Ascending aorta (tissue), 2 donors: ENCODE measurements at regions not wholly inside any gene's neighbourhood (a gene's known extent, or its start where the extent isn't known, plus 50 kb on each side); places are given as distances from the start of the nearest gene placed in this dataset.

Experiments
- DNase-seq, 2 donors: peaks; one replicate each; pipeline ENCODE4 v3.0.0-alpha.2; 2019; ENCODE audit warnings: low spot score in 2 of 2
- H3K27ac ChIP-seq, 2 donors: fragments of 200-600 bp; sonication (generic); one replicate each; pipeline ENCODE4 v1.5.1; 2016 to 2017; ENCODE audit warnings: mild to moderate bottlenecking in 1 of 2
- H3K27me3 ChIP-seq: fragments of 200-600 bp; sonication (generic); one replicate; pipeline ENCODE4 v1.5.1; 2017
- H3K36me3 ChIP-seq, 2 donors: fragments of 200-600 bp; sonication (generic); one replicate each; pipeline ENCODE4 v1.5.1; 2016
- H3K4me1 ChIP-seq, 2 donors: fragments of 200-600 bp; sonication (generic); one replicate each; pipeline ENCODE4 v1.5.1; 2016 to 2017; ENCODE audit warnings: mild to moderate bottlenecking in 1 of 2
- H3K4me3 ChIP-seq, 2 donors: fragments of 200-600 bp; sonication (generic); one replicate each; pipeline ENCODE4 v1.5.1; 2016 to 2017; ENCODE audit warnings: mild to moderate bottlenecking in 1 of 2
- H3K9me3 ChIP-seq, 2 donors: fragments of 200-600 bp; sonication (generic); one replicate each; pipeline ENCODE4 v1.5.1; 2016
- intact Hi-C: fragments of 100-400 bp; cut with DNase I; formaldehyde crosslinking; loops from one replicate; pipeline ENCODE4 v1.15.1; 2023
- TF ChIP-seq, protein P1 (sequence below), 3 experiments: fragments of 200-600 bp in 2 of 3; fragments of 450-650 bp in 1 of 3; sonication (generic) in 2 of 3; IDR thresholded peaks; one replicate each; pipeline ENCODE4 v1.5.1; 2016 to 2019; ENCODE audit warnings: antibody characterized with exemption in 3 of 3, mild to moderate bottlenecking in 1 of 3, moderate library complexity in 1 of 3

DNA sequence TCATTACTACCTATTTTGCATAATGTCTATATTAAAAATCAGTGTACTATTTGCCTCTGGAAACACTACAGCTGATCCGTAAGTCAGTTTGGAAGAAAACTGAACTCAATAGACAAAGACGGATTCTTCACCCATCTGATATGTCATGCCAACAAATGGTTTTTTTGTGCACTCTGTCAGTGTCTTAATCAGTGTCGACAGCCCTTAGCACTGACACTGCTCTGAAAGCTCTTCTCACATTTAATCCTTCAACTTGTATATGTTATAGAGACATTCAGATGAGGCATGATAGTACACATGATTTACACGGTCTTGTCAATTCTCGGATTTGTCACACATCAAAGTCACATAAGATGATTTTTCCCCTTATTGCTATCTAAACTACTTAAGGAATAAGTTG lies 347.5 kb upstream of the GALNT5 start:
- H3K27ac ChIP-seq = no peak overlapping the region
- TF ChIP-seq, protein P1, sequence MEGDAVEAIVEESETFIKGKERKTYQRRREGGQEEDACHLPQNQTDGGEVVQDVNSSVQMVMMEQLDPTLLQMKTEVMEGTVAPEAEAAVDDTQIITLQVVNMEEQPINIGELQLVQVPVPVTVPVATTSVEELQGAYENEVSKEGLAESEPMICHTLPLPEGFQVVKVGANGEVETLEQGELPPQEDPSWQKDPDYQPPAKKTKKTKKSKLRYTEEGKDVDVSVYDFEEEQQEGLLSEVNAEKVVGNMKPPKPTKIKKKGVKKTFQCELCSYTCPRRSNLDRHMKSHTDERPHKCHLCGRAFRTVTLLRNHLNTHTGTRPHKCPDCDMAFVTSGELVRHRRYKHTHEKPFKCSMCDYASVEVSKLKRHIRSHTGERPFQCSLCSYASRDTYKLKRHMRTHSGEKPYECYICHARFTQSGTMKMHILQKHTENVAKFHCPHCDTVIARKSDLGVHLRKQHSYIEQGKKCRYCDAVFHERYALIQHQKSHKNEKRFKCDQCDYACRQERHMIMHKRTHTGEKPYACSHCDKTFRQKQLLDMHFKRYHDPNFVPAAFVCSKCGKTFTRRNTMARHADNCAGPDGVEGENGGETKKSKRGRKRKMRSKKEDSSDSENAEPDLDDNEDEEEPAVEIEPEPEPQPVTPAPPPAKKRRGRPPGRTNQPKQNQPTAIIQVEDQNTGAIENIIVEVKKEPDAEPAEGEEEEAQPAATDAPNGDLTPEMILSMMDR (IDR thresholded peaks at IDR 0.05) = no peak
- H3K4me1 ChIP-seq = no peaks in the 10 kb centered on the region
- intact Hi-C loops = no loop called here
- H3K4me3 ChIP-seq = no peak overlapping the region
- no peaks in the 10 kb centered on the region for H3K36me3 ChIP-seq
- no peaks in the 10 kb centered on the region for H3K9me3 ChIP-seq
- H3K27me3 ChIP-seq = no peaks in the 10 kb centered on the region
- no peak for DNase-seq

DNA sequence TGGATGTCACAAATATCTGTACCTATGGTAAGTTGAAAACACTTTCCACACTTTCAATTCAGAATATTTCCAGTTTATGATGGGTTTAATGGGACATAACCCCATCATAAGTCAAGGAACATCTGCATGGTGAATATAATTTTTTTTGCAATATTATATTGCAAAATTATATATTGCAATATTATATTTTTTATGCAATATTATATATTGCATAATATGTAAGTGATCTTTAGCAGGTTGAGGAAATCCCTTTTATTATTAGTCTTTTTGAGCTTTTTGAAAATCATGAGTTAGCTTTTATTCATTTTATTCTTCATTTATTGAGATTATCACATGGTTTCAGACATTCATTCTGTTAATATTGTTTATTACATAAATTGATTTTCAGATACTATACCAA lies 342.2 kb upstream of the GALNT5 start:
- intact Hi-C loops = no loop called here
- Histone ChIP-seq H3K4me1 (no peaks in the 10 kb centered on the region), H3K27me3 (no peaks in the 10 kb centered on the region), H3K27ac (no peak overlapping the region), H3K4me3 (no peak overlapping the region), H3K9me3 (no peaks in the 10 kb centered on the region), H3K36me3 (no peaks in the 10 kb centered on the region)
- TF ChIP-seq, protein P1 (IDR thresholded peaks at IDR 0.05) = no peak
- no peak for DNase-seq

DNA sequence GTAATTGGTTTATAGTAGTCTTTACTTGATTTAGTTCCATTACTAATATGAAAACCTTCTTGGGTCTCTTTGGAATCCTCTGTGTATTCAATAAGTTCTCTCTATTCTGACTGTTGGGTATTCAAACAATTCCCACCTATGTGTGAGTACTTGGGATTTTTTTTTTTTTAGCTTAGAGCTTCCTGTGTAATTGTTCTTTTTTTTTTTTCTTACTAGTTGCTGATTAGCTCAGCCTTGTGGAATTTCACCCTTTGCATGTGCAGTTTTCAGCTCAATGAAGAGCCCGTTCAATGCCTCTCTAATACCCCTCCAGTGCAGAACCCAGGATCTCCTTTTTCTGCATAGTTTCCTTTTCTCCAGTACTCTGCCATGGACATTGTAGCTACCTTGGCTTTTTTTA lies 339.1 kb upstream of the GALNT5 start:
- H3K9me3 ChIP-seq = no peaks in the 10 kb centered on the region
- no peak overlapping the region for H3K4me3 ChIP-seq
- intact Hi-C loops = no loop called here
- no peaks in the 10 kb centered on the region for H3K27me3 ChIP-seq
- DNase-seq = no peak
- H3K4me1 ChIP-seq = no peaks in the 10 kb centered on the region
- TF ChIP-seq, protein P1 (IDR thresholded peaks at IDR 0.05) = no peak
- no peak overlapping the region for H3K27ac ChIP-seq
- no peaks in the 10 kb centered on the region for H3K36me3 ChIP-seq

DNA sequence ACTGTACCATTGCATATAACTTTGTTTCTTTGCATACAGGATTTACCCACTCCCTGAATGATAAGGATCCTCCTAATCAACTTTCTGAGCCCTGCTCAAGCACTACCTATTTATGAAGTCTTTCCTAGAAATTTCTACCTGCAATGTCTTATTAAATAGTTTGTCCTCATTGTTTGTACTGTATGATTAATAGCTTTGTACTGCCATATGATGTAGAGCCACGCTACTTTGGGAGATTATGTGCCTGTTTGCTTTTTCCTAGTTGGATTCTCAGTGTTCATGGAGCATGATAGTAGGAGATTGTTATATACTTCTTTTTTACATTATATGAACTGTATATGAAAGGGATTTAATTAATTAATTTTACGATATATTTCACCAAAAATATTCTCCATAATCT lies 327.1 kb upstream of the GALNT5 start:
- intact Hi-C loops = no loop called here
- Histone ChIP-seq H3K36me3 (no peaks in the 10 kb centered on the region), H3K4me3 (no peak overlapping the region), H3K27ac (no peak overlapping the region), H3K4me1 (no peaks in the 10 kb centered on the region), H3K27me3 (no peaks in the 10 kb centered on the region), H3K9me3 (no peaks in the 10 kb centered on the region)
- TF ChIP-seq, protein P1 (IDR thresholded peaks at IDR 0.05) = no peak
- no peak for DNase-seq

DNA sequence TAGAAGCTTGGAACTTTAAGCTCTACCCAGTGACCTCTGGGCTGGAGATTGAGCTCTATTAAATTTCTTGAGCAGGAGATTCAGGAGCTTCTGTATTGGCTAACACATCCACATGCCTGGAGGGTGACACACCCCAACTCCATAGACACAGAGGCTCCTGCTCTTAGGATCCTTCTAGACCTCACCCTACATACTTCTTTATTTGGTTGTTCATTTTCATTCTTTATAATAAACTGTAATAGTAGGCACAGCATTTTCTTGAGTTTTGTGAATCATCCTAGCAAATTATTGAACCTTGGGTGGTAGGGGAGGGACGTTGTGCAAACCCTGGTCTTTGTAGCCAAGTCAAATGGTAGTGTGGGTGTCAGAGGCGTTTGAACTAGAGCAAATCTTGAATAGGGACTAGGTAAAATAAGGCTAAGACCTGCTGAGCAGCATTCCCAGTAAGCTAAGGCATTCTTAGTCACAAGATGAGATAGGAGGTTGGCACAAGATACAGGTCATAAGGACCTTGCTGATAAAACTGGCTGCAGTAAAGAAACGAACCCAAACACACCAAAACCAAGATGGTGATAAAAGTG lies 323.8 kb upstream of the GALNT5 start:
- no peaks in the 10 kb centered on the region for H3K27me3 ChIP-seq
- no peak overlapping the region for H3K27ac ChIP-seq
- no peaks in the 10 kb centered on the region for H3K36me3 ChIP-seq
- H3K4me3 ChIP-seq = no peak overlapping the region
- H3K9me3 ChIP-seq = no peaks in the 10 kb centered on the region
- intact Hi-C loops = no loop called here
- DNase-seq = no peak
- TF ChIP-seq, protein P1 (IDR thresholded peaks at IDR 0.05) = no peak
- H3K4me1 ChIP-seq = no peaks in the 10 kb centered on the region

DNA sequence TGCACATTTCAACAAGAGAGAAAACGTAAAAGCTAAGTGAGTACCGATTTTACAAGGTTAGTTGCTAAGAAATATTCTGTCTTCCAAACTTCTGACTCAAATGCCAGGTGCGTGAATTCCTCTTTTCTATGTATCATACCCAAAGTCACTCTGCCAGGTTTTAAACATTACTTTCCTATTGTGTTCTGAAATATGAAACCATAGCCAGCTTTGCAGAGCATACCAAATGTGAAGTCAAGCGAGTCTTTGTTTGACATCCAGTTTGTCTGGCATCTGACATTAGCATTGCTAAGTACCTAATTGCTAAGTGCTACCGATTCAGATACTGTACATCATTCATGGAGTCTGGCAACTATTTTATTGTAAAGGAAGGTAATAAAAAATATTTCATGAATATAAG lies 321.9 kb upstream of the GALNT5 start:
- Histone ChIP-seq H3K4me3 (no peak overlapping the region), H3K27me3 (no peaks in the 10 kb centered on the region), H3K36me3 (no peaks in the 10 kb centered on the region), H3K4me1 (no peaks in the 10 kb centered on the region), H3K27ac (no peak overlapping the region), H3K9me3 (no peaks in the 10 kb centered on the region)
- intact Hi-C loops = no loop called here
- TF ChIP-seq, protein P1 (IDR thresholded peaks at IDR 0.05) = no peak
- no peak for DNase-seq
